HL-60 (cell line): ENCODE measurements at regions not wholly inside any gene's neighbourhood (a gene's known extent, or its start where the extent isn't known, plus 50 kb on each side); places are given as distances from the start of the nearest gene placed in this dataset.

Experiments
- GABPA ChIP-seq: IDR thresholded peaks from 2 replicates; pipeline ENCODE4 v1.6.1; 2012; ENCODE audit warnings: low read depth
- POLR2AphosphoS5 ChIP-seq: IDR thresholded peaks from 2 replicates; pipeline ENCODE4 v1.6.1; 2012; ENCODE audit warnings: low read depth
- TF ChIP-seq, protein P1 (sequence below): IDR thresholded peaks from one replicate; pipeline ENCODE4 v1.5.1; 2011; ENCODE audit warnings: low read length, control low read depth, inconsistent platforms; ENCODE audit not compliant: insufficient read depth
- TF ChIP-seq, protein P2 (sequence below): IDR thresholded peaks from 2 replicates; pipeline ENCODE4 v1.6.1; 2012; ENCODE audit warnings: low read depth; ENCODE audit not compliant: insufficient replicate concordance

DNA sequence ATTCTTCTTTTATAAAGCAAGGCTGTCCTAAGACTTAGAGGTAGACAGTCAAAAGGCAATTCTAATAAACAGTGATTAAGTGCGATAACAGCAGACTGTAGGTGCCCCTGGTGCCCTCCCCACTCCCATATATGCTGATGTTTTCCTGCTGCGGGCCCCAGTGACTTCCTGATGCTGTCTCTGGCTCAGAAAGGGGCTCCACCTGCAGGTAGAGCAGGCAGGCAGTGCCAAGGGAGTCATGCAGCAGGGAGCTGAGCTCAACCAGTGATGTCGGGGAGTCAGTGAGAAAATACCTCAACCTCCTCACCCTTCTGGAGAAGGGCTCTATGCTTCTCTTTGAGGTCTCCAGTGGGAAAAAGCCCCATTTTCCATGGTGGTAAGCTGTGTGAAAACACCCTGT is 126.7 kb upstream of the SSTR4 start:
- TF ChIP-seq, protein P1, sequence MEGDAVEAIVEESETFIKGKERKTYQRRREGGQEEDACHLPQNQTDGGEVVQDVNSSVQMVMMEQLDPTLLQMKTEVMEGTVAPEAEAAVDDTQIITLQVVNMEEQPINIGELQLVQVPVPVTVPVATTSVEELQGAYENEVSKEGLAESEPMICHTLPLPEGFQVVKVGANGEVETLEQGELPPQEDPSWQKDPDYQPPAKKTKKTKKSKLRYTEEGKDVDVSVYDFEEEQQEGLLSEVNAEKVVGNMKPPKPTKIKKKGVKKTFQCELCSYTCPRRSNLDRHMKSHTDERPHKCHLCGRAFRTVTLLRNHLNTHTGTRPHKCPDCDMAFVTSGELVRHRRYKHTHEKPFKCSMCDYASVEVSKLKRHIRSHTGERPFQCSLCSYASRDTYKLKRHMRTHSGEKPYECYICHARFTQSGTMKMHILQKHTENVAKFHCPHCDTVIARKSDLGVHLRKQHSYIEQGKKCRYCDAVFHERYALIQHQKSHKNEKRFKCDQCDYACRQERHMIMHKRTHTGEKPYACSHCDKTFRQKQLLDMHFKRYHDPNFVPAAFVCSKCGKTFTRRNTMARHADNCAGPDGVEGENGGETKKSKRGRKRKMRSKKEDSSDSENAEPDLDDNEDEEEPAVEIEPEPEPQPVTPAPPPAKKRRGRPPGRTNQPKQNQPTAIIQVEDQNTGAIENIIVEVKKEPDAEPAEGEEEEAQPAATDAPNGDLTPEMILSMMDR, result no peak
- TF ChIP-seq POLR2AphosphoS5 (no peak), GABPA (no peak)
- TF ChIP-seq, protein P2, sequence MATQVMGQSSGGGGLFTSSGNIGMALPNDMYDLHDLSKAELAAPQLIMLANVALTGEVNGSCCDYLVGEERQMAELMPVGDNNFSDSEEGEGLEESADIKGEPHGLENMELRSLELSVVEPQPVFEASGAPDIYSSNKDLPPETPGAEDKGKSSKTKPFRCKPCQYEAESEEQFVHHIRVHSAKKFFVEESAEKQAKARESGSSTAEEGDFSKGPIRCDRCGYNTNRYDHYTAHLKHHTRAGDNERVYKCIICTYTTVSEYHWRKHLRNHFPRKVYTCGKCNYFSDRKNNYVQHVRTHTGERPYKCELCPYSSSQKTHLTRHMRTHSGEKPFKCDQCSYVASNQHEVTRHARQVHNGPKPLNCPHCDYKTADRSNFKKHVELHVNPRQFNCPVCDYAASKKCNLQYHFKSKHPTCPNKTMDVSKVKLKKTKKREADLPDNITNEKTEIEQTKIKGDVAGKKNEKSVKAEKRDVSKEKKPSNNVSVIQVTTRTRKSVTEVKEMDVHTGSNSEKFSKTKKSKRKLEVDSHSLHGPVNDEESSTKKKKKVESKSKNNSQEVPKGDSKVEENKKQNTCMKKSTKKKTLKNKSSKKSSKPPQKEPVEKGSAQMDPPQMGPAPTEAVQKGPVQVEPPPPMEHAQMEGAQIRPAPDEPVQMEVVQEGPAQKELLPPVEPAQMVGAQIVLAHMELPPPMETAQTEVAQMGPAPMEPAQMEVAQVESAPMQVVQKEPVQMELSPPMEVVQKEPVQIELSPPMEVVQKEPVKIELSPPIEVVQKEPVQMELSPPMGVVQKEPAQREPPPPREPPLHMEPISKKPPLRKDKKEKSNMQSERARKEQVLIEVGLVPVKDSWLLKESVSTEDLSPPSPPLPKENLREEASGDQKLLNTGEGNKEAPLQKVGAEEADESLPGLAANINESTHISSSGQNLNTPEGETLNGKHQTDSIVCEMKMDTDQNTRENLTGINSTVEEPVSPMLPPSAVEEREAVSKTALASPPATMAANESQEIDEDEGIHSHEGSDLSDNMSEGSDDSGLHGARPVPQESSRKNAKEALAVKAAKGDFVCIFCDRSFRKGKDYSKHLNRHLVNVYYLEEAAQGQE, result no peak
